SH-SY5Y (cell line): ENCODE measurements at regions not wholly inside any gene's neighbourhood (a gene's known extent, or its start where the extent isn't known, plus 50 kb on each side); places are given as distances from the start of the nearest gene placed in this dataset.

Experiments
- GATA2 ChIP-seq: IDR thresholded peaks from 2 replicates; pipeline ENCODE4 v1.6.1; 2011; ENCODE audit warnings: mild to moderate bottlenecking, low read depth, low read length
- GATA3 ChIP-seq: IDR thresholded peaks from 2 replicates; pipeline ENCODE4 v1.6.1; 2011; ENCODE audit warnings: low read depth, mild to moderate bottlenecking, low read length, moderate library complexity

DNA sequence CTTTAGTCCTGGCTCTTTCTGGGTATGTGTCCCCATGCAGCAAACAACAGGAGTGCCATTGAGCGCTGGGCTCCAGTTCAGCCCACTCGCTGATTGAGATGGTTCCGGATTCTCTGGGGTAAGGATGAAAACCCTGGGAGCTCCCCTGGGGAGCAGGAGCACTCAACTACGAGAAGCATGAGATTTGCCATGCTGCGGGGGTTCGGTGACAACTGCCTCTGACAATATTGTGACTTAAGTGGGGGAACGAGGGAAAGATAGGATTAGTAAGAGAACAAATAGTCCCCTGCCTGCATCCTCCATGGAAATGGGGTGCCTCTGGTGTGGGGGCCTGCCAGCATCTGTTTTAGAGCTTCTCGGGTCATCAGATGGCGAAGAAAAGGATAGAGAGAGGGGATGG lies 123.6 kb upstream of the IPO9 start:
- TF ChIP-seq GATA2 (no peak), GATA3 (no peak)
